Caco-2 (cell line): ENCODE measurements at regions not wholly inside any gene's neighbourhood (a gene's known extent, or its start where the extent isn't known, plus 50 kb on each side); places are given as distances from the start of the nearest gene placed in this dataset.

Experiments used
- BruUV-seq: library from RNA; stranded (reverse); fragments of 400-500 nt; replicated peaks from 2 replicates; lab custom pipeline; 2021; lab: Mats Ljungman, UMichigan
- CTCF ChIA-PET: fragments of 300-600 bp; sonication (Branson Sonifier 250); formaldehyde crosslinking; loops from one replicate; lab custom pipeline; 2022; ENCODE audit warnings: antibody characterized with exemption; lab: Charles Lee
- POLR2A ChIA-PET: fragments of 300-600 bp; sonication (Branson Sonifier 250); formaldehyde crosslinking; loops from one replicate; lab custom pipeline; 2022; ENCODE audit warnings: antibody characterized with exemption; lab: Charles Lee
- DNase-seq, 2 experiments: peaks; one replicate each; pipeline versions ENCODE4 v3.0.0 to v3.0.0-alpha.2; 2020 to 2022
- H3K27me3 ChIP-seq: replicated peaks from 2 replicates; pipeline ENCODE4 v1.6.0; 2011; ENCODE audit warnings: low read length; ENCODE audit not compliant: control insufficient read depth, insufficient read depth
- H3K36me3 ChIP-seq: 2 replicates; pipeline ENCODE4 v1.5.1; 2011; ENCODE audit warnings: low read length; ENCODE audit not compliant: control insufficient read depth, insufficient read depth
- H3K4me1 ChIP-seq: fragments of 250-450 bp; sonication (Bioruptor Pico); 2 replicates; pipeline ENCODE4 v1.5.1; 2020; ENCODE audit warnings: mild to moderate bottlenecking
- H3K4me3 ChIP-seq: 2 replicates; pipeline ENCODE4 v1.5.1; 2011; ENCODE audit warnings: low read depth, mild to moderate bottlenecking, control low read depth, low read length
- H3K9me3 ChIP-seq: fragments of 250-450 bp; sonication (Bioruptor Pico); 2 replicates; pipeline ENCODE4 v1.5.1; 2020; ENCODE audit warnings: mild to moderate bottlenecking, moderate library complexity
- H3K27ac Mint-ChIP-seq: one replicate; pipeline ENCODE4 v1.8.0; 2022; ENCODE audit warnings: mixed read lengths; ENCODE audit not compliant: unreplicated experiment
- H3K27me3 Mint-ChIP-seq: one replicate; pipeline ENCODE4 v1.8.0; 2022; ENCODE audit warnings: mixed read lengths; ENCODE audit not compliant: insufficient read depth, unreplicated experiment
- H3K36me3 Mint-ChIP-seq: one replicate; pipeline ENCODE4 v1.8.0; 2022; ENCODE audit warnings: mild to moderate bottlenecking, mixed read lengths; ENCODE audit not compliant: insufficient read depth, unreplicated experiment
- H3K4me1 Mint-ChIP-seq: one replicate; pipeline ENCODE4 v1.8.0; 2022; ENCODE audit warnings: low read depth, mixed read lengths; ENCODE audit not compliant: unreplicated experiment
- H3K4me3 Mint-ChIP-seq: one replicate; pipeline ENCODE4 v1.8.0; 2022; ENCODE audit warnings: mild to moderate bottlenecking, moderate library complexity, mixed read lengths; ENCODE audit not compliant: unreplicated experiment
- H3K9me3 Mint-ChIP-seq: one replicate; pipeline ENCODE4 v1.8.0; 2022; ENCODE audit warnings: mixed read lengths; ENCODE audit not compliant: unreplicated experiment
- intact Hi-C: fragments of 100-400 bp; cut with micrococcal nuclease; formaldehyde crosslinking; loops from one replicate; pipeline ENCODE4 v1.10.0; 2022; ENCODE audit not compliant: unreplicated experiment
- TF ChIP-seq, protein P1 (sequence below), 2 experiments: fragments of 200-600 bp in 1 of 2; IDR thresholded peaks; 1 replicate in 1 of 2; 2 replicates in 1 of 2; pipeline versions ENCODE4 v1.5.1 to v1.8.0; 2011 to 2022; ENCODE audit warnings: antibody characterized with exemption in 1 of 2, control low read depth in 1 of 2, inconsistent platforms in 1 of 2, low read depth in 1 of 2, low read length in 1 of 2, mild to moderate bottlenecking in 1 of 2, moderate library complexity in 1 of 2; ENCODE audit not compliant: insufficient read depth in 1 of 2, severe bottlenecking in 1 of 2, unreplicated experiment in 1 of 2

DNA sequence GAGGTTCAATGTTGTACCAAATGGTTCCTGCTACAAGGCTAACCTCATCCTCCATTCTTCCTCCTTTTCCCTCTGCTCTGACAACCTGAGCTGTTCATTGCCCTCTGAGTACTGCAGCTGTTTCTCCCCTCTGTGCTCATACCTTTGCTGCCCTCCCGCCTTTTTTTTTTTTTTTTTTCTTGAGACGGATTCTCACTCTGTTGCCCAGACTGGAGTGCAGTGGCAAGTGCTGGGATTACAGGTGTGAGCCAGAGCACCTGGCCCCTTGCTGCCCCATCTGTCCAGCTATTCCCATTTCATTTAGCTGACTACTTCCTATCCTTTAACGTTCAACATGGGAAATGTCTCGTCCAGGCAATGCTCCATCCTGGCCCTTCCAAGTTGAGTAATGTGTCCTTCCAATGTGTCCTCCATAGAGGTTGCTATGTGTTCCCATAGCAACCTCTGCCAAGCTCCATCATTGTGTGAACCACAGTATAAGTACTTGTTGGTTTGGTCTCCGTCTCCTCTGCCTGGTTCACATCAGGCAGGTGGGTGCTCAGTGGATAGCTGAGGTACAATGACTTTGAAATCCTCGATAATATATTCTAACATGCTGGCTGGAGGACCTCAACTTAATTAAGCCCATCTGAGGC is 179.9 kb upstream of the ANKRD28 start:
- H3K4me1 ChIP-seq = peaks cover 7% of the 10 kb centered on the region; the same call in 1 of the 2 replicates
- Mint-ChIP-seq H3K36me3 (no peaks in the 10 kb centered on the region), H3K27me3 (no peaks in the 10 kb centered on the region), H3K4me3 (no peak overlapping the region), H3K4me1 (no peaks in the 10 kb centered on the region), H3K27ac (no peak overlapping the region), H3K9me3 (no peaks in the 10 kb centered on the region)
- no peak for DNase-seq
- H3K27me3 ChIP-seq = no peaks in the 10 kb centered on the region
- BruUV-seq = no TSS peak
- CTCF ChIA-PET = no interaction called here
- POLR2A ChIA-PET = no interaction called here
- H3K36me3 ChIP-seq = no peaks in the 10 kb centered on the region
- no peaks in the 10 kb centered on the region for H3K9me3 ChIP-seq
- intact Hi-C loops = no loop called here
- TF ChIP-seq, protein P1, sequence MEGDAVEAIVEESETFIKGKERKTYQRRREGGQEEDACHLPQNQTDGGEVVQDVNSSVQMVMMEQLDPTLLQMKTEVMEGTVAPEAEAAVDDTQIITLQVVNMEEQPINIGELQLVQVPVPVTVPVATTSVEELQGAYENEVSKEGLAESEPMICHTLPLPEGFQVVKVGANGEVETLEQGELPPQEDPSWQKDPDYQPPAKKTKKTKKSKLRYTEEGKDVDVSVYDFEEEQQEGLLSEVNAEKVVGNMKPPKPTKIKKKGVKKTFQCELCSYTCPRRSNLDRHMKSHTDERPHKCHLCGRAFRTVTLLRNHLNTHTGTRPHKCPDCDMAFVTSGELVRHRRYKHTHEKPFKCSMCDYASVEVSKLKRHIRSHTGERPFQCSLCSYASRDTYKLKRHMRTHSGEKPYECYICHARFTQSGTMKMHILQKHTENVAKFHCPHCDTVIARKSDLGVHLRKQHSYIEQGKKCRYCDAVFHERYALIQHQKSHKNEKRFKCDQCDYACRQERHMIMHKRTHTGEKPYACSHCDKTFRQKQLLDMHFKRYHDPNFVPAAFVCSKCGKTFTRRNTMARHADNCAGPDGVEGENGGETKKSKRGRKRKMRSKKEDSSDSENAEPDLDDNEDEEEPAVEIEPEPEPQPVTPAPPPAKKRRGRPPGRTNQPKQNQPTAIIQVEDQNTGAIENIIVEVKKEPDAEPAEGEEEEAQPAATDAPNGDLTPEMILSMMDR (IDR thresholded peaks at IDR 0.05; ENCODE audit: insufficient read depth in 1 of 2, low read depth in 1 of 2, low read length in 1 of 2, severe bottlenecking in 1 of 2, unreplicated experiment in 1 of 2) = no peak
- H3K4me3 ChIP-seq = no peak overlapping the region

DNA sequence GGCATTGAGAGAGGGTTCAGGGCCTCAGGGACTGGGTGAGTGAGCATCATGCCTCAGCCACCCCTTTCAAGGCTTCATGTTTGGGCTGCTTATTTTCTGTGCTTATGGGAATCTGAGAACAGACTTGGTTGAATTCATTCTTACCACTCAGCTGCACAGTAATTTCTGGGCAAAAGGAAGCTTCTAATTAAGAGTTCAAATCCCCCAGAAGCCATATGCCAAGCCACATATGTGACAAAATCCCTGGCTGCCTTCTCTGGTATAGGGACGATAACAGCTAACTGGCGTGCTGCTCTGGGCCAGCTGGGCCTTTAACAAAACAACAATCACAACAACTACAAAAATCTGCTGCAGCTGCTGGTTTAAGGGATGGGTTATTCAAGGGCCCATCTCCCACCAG is 181.0 kb upstream of the ANKRD28 start:
- no peaks in the 10 kb centered on the region for H3K36me3 ChIP-seq
- ChIA-PET CTCF (no interaction called here), POLR2A (no interaction called here)
- Mint-ChIP-seq H3K4me1 (no peaks in the 10 kb centered on the region), H3K27me3 (no peaks in the 10 kb centered on the region), H3K36me3 (no peaks in the 10 kb centered on the region), H3K4me3 (no peak overlapping the region), H3K9me3 (no peaks in the 10 kb centered on the region), H3K27ac (no peak overlapping the region)
- no peak overlapping the region for H3K4me3 ChIP-seq
- DNase-seq = no peak
- H3K4me1 ChIP-seq = peaks cover 7% of the 10 kb centered on the region; the same call in 1 of the 2 replicates
- no peaks in the 10 kb centered on the region for H3K9me3 ChIP-seq
- TF ChIP-seq, protein P1 (IDR thresholded peaks at IDR 0.05; ENCODE audit: insufficient read depth in 1 of 2, low read depth in 1 of 2, low read length in 1 of 2, severe bottlenecking in 1 of 2, unreplicated experiment in 1 of 2) = no peak
- BruUV-seq = no TSS peak
- H3K27me3 ChIP-seq = no peaks in the 10 kb centered on the region
- intact Hi-C loops = no loop called here

DNA sequence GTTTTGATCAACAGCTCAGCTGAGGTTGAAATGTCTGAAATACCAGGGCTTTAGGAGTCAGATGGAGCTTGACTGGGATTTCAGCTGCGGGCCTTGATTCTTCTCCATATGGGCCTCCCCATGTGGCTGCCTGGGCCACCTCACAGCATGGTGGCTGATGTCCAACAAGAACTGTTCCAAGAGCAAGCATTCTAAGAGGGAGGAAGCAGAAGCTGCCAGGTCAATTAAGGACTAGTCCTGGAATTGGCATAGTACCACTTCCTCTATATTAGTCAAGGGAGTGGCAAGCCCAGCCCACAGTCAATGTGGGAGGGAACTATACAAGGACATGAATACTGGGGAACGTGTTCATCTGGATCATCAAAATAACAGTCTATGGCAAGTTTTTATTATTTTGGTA is 181.7 kb upstream of the ANKRD28 start:
- Mint-ChIP-seq H3K27ac (no peak overlapping the region), H3K36me3 (no peaks in the 10 kb centered on the region)
- POLR2A ChIA-PET = no interaction called here

More for the DNA sequence above, 181.7 kb upstream of the ANKRD28 start:
- Histone ChIP-seq H3K9me3 (no peaks in the 10 kb centered on the region), H3K4me1 (peaks cover 7% of the 10 kb centered on the region; the same call in 1 of the 2 replicates), H3K36me3 (no peaks in the 10 kb centered on the region), H3K27me3 (no peaks in the 10 kb centered on the region), H3K4me3 (no peak overlapping the region)
- Mint-ChIP-seq H3K4me3 (no peak overlapping the region), H3K27me3 (no peaks in the 10 kb centered on the region), H3K4me1 (no peaks in the 10 kb centered on the region), H3K9me3 (no peaks in the 10 kb centered on the region)
- TF ChIP-seq, protein P1 (IDR thresholded peaks at IDR 0.05; ENCODE audit: insufficient read depth in 1 of 2, low read depth in 1 of 2, low read length in 1 of 2, severe bottlenecking in 1 of 2, unreplicated experiment in 1 of 2) = no peak
- intact Hi-C loops = no loop called here
- DNase-seq = no peak
- BruUV-seq = no TSS peak
- CTCF ChIA-PET = no interaction called here
